D341Med (cell line): ENCODE measurements at regions not wholly inside any gene's neighbourhood (a gene's known extent, or its start where the extent isn't known, plus 50 kb on each side); places are given as distances from the start of the nearest gene placed in this dataset.

Experiments used
- DNase-seq: peaks from one replicate; pipeline ENCODE4 v3.0.0; 2012; ENCODE audit warnings: low spot score

DNA sequence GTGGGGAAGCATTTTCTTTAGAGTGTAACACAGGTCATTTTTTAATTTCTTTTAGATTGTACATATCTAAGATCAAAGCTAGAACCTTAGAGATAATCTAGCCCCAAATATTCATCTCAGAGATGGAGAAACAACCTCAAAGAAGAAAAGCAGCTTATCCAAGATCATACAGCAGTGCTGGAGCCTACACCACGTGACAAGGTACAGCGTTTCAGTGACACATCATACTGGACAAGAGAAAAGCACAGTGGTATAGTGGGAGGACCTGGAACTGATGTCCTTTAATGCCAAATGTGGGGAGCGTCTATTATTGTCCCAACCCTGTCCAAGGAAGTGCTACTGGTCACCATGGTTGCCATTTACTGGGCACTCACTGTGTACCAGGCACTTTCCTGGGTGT lies 445.8 kb downstream of the RPS24 start:
- DNase-seq: no peak

- no peak for DNase-seq
Measured at GRCh38 chr10:78481842-78482241, 448.2 kb downstream of the RPS24 start.

GRCh38 chr10:78483641-78484040 lies 450.0 kb downstream of the RPS24 start:
- no peak for DNase-seq

DNA sequence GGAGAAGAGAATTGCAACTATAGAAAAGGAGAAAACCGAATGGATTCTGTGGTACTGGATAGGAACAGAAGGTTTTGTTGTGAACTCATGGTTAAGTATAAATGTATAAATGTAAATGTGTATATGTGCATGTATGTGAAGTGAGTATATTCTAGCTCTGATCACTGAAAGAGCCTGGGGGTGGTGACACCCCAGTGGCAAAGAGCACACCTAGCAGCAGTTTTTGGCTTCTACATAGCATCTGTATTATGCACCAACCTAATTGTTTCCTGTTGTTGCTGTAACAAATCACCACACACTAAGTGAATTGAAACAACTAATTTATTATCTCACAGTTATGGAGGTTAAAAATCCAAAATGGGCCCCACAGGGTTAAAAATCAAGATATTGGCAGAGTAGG lies 455.4 kb downstream of the RPS24 start:
- no peak for DNase-seq

DNA sequence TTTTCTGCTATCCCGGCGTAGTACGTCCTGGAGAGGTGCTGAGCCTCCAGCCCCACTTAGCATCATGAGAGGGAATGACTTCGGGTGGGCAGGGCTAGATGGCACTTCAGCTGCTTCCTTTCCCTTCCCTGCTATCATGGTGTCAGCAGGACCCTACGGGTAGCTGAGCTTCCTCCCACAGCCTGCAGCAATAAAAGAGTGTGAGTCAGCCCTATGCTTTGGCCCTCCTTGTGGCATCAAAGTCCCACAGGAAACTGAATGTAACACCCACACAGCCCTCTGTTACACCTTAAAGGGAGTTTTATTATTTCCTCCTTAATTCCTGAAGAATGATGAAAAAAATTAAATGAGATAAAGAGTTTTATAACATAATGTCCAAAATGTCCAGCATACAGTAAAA lies 458.1 kb downstream of the RPS24 start:
- DNase-seq: no peak

- no peak for DNase-seq
Measured at GRCh38 chr10:78492424-78492823, 458.8 kb downstream of the RPS24 start.

DNA sequence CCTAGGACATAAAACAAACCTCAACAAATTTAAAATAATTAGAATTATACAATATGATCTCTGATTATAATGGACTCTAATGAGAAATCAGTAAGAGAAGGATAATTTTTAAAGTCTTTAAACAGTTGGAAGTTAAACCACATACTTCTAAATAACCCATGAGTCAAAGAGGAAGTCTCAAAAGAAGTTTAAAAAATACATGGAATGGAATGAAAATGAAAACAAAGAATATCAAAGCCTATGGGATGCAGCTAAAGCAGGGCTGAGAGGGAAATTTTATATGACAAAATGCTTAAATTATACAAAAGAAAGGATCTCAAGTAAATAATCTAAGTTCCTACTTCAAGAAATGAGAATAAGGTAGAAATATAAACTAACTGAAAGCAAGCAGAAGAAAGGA lies 460.5 kb downstream of the RPS24 start:
- no peak for DNase-seq

GRCh38 chr10:78502210-78502936 lies 468.7 kb downstream of the RPS24 start:
- no peak for DNase-seq

GRCh38 chr10:78504181-78504580 lies 470.5 kb downstream of the RPS24 start:
- no peak for DNase-seq

DNA sequence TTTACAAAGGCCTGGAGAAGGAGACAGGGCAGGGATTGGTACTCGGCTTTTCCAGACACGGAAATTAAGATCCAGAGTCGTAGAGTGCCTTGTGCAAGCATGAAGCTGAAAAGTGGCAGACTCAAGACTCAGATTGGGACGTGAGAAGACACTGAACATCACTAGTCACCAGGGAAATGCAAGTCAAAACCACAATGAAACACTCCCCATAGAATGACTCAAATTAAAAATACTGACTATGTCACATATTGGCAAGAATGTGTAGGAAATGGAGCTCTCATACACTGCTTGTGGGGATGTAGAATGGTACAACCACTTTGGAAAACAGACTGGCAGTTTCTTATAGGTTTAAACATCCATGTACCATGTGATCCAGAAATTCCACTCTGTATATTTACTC lies 472.0 kb downstream of the RPS24 start:
- no peak for DNase-seq

GRCh38 chr10:78506614-78507013 lies 473.0 kb downstream of the RPS24 start:
- no peak for DNase-seq

DNA sequence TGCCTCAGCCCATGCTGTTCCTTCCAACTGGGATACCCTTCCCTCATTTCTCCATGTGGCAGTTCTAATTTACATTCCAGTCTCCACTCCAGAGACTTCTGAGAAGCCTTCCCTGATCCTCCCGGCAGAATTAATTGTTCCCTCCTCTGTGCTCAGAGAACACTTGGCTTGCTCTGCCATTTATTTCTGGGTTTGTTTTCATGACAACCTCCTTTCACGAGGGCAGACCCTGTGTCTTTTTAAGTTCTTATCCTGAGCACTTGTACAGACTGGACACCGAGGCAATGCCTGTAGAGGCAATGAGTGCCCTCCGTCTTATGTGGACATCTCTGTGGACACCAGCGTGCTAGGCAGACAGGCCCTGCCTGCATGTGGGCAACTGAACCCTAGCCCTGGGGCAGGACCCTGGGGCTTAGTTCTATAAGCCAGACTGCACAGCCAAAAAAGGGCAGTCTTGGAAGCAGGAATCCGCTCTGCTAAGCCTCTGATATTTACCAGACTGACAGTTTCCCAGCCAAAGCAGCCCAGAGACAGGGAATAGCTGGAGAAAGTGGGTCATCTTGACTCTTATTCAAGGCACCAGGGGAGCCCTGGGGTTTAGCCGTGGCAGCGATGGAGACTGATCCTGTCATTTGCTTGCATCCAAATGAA lies 474.0 kb downstream of the RPS24 start:
- DNase-seq: no peak

DNA sequence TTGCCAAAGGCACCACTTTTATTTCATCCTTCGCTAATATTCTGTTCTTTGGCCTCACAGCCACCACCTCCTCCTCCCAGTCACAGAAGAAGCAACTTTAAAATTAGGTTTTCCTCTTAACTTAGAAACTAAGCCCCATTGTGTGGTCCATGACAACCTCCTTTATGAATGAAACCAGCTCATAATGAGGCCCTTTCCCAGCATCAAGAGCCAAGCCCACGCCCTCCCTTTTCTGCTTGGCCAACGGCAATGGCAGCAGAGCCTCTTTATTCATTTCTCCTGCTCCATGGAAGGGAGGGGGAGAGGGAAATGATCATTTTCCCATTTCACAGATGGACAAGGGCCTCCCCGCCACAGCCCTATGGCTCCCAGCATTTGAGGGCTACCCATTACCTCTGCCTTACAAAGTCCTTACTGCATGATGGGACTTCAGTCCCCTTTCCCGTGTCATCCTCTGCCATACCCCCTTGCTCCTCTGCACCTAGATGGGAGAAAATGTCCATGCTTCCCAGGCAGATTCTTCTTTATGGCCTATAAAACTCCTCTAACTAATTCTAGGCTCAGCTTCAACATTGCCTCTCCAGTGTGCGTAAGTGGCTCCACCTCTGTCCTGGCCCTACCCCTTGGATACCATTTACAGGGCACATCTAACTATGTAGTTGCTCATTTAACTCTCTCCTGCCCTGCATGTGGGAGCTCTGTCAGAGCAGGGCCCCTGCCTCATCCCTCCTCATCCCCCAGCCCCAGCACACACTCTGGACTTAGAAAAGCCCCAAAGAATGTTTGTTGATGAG lies 475.5 kb downstream of the RPS24 start:
- no peak for DNase-seq

DNA sequence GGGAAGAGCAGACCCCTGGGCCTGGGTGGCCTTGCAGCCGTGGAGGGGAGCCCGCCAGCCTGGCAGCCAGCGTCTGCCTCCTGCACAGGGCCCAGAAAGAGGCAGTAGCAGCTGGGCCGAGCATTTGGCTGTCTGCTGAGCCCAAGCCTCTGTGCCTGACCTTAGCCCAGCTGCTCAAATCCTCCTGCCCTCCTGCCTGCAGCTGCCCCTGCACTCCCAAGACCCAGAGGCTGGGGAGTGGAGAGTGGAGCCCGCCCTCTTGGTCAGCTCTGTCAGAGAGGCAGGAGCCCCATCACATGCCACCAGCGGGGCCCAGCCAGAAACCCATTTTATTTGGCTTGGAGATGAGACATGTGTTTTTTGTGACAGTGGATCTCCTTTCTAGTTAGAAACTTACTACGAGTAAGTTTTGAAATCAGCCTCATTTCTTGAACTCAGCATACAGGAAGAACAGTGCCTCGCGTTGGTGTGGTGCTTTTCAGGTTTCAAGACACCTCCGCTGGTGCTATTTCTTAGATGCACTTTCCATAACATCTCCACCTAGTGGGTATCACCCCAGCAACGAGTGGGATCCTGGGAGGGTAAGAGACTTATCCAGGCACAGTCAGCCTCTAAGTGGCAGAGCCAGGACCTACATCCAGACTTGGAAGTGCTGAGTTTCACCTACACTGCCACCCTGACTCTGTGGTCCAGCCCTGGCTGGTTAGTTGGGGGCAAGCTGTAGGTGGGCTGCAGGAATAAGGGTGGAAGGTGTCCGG lies 477.1 kb downstream of the RPS24 start:
- no peak for DNase-seq

GRCh38 chr10:78511324-78512204 lies 477.9 kb downstream of the RPS24 start:
- DNase-seq: no peak

DNA sequence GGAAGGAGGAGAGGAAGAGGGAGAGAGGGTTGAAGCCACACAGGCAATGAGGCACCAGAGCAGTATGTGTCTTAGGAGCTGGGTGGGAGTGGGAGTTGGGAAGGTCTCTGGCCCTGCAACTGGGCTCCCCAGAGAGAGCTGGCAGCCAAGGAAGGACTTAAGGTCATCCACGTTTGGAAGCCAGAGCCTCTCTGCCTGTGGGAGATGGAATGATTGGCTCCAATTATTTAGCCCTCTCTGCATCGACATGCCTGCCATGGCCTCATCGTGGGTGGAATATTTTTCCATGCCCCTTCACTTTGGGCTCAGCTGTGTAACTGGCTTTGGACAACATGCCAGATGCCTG lies 478.5 kb downstream of the RPS24 start:
- no peak for DNase-seq

DNA sequence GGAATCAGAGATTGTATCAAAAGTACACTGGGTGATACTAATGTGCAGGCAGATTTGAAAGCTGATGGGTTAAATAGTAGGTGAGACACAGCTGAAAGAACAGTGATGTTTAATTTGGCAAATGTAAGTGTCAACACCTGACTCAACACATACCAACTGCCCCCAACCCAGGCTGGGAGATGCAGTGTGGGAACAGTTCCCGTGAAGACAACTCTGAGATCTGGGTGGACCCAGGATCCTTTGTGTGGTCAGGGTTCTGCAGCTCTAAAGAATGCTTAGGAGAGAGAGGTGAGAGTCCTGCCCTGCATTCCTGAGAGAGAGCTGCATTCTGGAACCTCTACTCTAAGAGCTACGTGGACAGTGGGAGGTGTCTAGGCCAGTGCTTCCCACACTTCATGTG lies 479.7 kb downstream of the RPS24 start:
- DNase-seq: no peak

DNA sequence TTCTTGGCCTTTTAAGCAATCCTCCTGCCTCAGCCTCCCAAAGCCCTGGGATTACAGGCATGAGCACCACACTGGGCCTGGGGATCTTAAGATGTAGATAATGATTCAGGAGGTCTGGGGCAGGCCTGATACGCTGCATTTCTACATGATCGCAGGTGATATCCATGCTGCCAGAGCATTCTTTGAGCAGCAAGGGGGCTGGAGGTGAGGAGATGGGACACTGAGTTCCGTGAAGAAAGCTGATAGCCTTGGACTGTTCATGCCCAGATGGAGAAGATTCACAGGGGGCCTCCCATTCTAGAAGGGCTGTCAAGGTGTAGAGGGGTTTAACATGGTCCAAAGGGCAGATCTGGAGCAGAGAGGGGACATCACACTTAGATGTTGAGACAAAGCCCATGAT lies 480.3 kb downstream of the RPS24 start:
- DNase-seq: no peak

DNA sequence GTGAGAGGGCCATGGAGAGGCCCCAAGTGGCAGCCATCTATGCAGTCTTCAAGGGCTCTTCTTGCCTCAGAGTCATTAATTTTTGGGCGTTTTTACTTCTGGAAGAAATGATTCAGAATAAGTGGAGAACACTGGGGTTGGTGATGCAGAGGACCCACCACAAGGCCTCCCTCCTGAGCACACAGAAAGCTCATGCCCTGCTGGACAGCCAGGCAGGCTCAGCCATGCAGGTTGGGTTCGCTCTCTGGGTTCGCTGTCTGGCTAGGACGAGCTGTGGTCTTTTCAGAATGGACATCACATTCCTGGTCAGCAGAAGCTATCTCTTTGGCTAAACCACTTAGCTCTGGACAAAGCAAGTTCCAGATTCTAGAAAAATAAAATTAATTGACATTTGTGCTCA lies 480.8 kb downstream of the RPS24 start:
- DNase-seq: no peak

DNA sequence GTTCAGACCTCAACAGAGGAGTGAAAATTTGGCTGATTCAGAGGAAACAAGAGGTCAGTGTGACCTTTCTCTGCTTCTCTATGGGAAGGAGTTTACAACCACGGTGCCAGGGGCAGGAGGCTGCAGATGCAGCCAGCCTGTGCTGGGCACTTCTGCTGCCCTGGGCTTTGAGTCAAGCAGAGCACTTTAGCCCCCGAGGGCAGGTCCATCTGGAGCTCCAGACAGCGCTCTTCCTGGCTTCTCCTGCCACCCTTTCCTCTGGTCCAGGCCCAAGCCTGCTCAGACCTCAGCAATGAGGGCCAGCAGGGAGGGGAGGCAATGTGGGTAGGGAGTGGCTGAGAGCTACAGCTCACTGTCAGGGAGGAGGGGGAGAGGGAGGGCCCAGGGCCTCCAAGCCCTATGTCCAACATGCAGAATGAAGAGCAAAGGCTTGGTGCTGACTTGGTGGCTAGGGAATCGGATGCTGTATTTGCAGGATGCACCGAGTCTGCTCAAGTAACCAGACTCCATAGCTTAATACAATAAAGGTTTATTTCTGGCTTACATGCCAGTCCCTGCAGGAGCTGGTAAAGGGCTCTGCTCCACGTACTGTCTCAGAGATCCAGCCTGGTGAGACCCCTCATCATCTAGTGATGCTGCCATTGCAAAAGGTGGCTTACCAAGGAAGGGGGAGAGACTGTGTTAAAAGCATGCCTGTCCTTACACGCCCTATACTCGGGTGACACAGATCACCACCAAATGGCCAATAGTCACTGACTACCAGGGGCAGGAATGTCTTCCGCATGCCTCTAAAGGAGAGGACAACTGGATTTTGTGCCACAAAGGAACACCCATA lies 481.6 kb downstream of the RPS24 start:
- no peak for DNase-seq

DNA sequence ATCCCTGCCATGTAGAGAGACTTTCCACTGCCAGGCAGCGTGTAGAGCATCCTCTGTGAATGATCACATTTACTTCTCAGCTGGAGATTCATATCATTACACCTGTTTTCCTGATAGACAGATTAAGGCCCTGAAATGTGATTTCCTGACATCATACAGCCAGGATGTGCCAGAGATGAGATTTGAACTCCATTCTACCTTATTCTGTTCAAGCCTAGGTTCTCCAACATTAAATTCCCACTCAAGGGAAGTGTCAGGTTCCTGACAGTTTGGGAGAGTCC lies 482.1 kb downstream of the RPS24 start:
- no peak for DNase-seq
